ENCODE measurements at regions not wholly inside any gene's neighbourhood (a gene's known extent, or its start where the extent isn't known, plus 50 kb on each side); places are given as distances from the start of the nearest gene placed in this dataset.

- H3K27ac ChIP-seq, result no peak overlapping the region
- no peak overlapping the region for H3K4me3 ChIP-seq (ENCODE audit: low read depth, low read length)
- TF ChIP-seq CTCF (IDR thresholded peaks at IDR 0.05; ENCODE audit: low read depth, low read length), result no peak
- DNase-seq, result no peak
- H3K27me3 ChIP-seq (ENCODE audit: insufficient read depth, low read depth, severe bottlenecking), result no peaks in the 10 kb centered on the region
- no peaks in the 10 kb centered on the region for H3K36me3 ChIP-seq
- H3K9me3 ChIP-seq (ENCODE audit: severe bottlenecking), result peaks cover 8% of the 10 kb centered on the region
Observed at GRCh38 chr7:122211362-122211761, 67.3 kb upstream of the AASS start.

- DNase-seq, result no peak
- no peak for TF ChIP-seq CTCF (IDR thresholded peaks at IDR 0.05; ENCODE audit: low read depth, low read length)
- no peak overlapping the region for H3K4me3 ChIP-seq (ENCODE audit: low read depth, low read length)
- H3K36me3 ChIP-seq, result no peaks in the 10 kb centered on the region
- no peak overlapping the region for H3K27ac ChIP-seq
- peaks cover 8% of the 10 kb centered on the region for H3K9me3 ChIP-seq (ENCODE audit: severe bottlenecking)
- no peaks in the 10 kb centered on the region for H3K27me3 ChIP-seq (ENCODE audit: insufficient read depth, low read depth, severe bottlenecking)
Observed at GRCh38 chr7:122206985-122207384, 62.9 kb upstream of the AASS start.

DNA sequence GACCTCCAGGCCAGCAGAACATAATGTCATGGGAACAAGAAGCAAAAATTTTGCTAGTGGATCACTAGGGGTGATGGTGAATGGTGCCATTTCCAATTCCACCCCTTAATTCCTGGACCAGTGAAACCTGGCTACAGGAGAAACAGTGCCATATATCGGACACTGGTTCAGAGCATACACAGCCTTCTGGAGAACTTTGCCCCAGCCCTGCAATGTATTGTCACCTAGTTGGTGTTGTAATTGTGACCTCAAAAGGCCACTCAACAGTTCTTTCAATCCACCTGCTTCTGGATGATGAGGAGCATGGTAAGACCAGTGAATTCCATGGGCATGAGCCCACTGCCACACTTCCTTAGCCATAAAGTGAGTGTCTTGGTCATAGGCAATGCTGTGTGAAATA is 59.8 kb upstream of the AASS start:
- Histone ChIP-seq H3K36me3 (no peaks in the 10 kb centered on the region), H3K27me3 (ENCODE audit: insufficient read depth, low read depth, severe bottlenecking) (no peaks in the 10 kb centered on the region), H3K27ac (no peak overlapping the region), H3K9me3 (ENCODE audit: severe bottlenecking) (peaks cover 8% of the 10 kb centered on the region), H3K4me3 (ENCODE audit: low read depth, low read length) (no peak overlapping the region)
- no peak for DNase-seq
- TF ChIP-seq CTCF (IDR thresholded peaks at IDR 0.05; ENCODE audit: low read depth, low read length), result no peak

DNA sequence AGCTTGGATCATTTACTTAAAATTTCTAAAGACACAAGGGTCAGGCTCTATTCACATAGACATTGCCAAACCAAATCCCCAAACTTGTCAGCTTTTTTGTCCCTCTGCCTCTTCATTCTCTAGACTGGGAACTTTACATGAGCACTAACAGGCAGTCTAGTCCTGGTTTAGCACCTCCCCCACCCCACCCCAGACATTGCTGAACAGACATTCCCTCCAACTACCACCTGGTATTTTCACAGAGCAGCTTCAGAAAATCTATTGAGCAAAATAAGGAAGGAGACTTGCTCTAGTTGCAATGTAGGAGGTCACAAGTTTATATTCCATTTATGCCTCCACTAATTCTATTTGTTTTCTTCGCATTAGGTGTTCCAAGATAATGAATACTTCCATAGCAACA is 56.8 kb upstream of the AASS start:
- TF ChIP-seq CTCF (IDR thresholded peaks at IDR 0.05; ENCODE audit: low read depth, low read length), result no peak
- Histone ChIP-seq H3K36me3 (no peaks in the 10 kb centered on the region), H3K9me3 (ENCODE audit: severe bottlenecking) (no peaks in the 10 kb centered on the region), H3K27me3 (ENCODE audit: insufficient read depth, low read depth, severe bottlenecking) (no peaks in the 10 kb centered on the region), H3K27ac (no peak overlapping the region), H3K4me3 (ENCODE audit: low read depth, low read length) (no peak overlapping the region)
- no peak for DNase-seq

DNA sequence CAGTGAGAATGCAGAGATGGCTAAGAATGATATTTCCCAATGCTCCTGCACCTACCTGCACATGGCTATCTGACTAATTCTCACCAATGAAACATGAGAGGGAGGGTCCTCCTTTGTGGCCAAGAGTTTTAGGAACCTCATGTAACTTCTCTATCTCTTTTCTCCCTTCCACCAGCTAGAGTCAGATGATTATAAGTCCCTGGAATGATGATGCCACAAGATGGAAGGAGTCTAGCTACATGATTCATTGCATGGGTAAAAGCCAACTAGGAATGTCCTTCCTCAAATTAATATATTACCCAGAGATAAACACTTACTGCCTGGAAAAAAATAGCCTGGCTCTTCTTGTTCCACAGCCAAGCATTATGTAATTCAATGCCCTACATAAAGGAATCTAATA is 55.1 kb upstream of the AASS start:
- TF ChIP-seq CTCF (IDR thresholded peaks at IDR 0.05; ENCODE audit: low read depth, low read length), result no peak
- H3K36me3 ChIP-seq, result no peaks in the 10 kb centered on the region
- no peak overlapping the region for H3K27ac ChIP-seq
- H3K4me3 ChIP-seq (ENCODE audit: low read depth, low read length), result no peak overlapping the region
- DNase-seq, result no peak
- no peaks in the 10 kb centered on the region for H3K27me3 ChIP-seq (ENCODE audit: insufficient read depth, low read depth, severe bottlenecking)
- no peaks in the 10 kb centered on the region for H3K9me3 ChIP-seq (ENCODE audit: severe bottlenecking)

- Histone ChIP-seq H3K27me3 (ENCODE audit: insufficient read depth, low read depth, severe bottlenecking) (no peaks in the 10 kb centered on the region), H3K4me3 (ENCODE audit: low read depth, low read length) (no peak overlapping the region), H3K9me3 (ENCODE audit: severe bottlenecking) (no peaks in the 10 kb centered on the region), H3K36me3 (no peaks in the 10 kb centered on the region), H3K27ac (no peak overlapping the region)
- no peak for DNase-seq
- TF ChIP-seq CTCF (IDR thresholded peaks at IDR 0.05; ENCODE audit: low read depth, low read length), result no peak
Observed at GRCh38 chr7:122198581-122198980, 54.5 kb upstream of the AASS start.
